GM12865 (cell line): ENCODE measurements at regions not wholly inside any gene's neighbourhood (a gene's known extent, or its start where the extent isn't known, plus 50 kb on each side); places are given as distances from the start of the nearest gene placed in this dataset.

Source experiments
- DNase-seq: peaks from one replicate; pipeline ENCODE4 v3.0.0; 2010; ENCODE audit warnings: low read depth
- H3K4me3 ChIP-seq: 2 replicates; pipeline ENCODE4 v1.5.1; 2011; ENCODE audit warnings: mild to moderate bottlenecking, low read depth, low read length, control low read depth
- TF ChIP-seq, protein P1 (sequence below): IDR thresholded peaks from 2 replicates; pipeline ENCODE4 v1.5.1; 2011; ENCODE audit warnings: low read length, control low read depth, low read depth, inconsistent platforms; ENCODE audit not compliant: insufficient read depth; ENCODE audit errors: missing control alignments

DNA sequence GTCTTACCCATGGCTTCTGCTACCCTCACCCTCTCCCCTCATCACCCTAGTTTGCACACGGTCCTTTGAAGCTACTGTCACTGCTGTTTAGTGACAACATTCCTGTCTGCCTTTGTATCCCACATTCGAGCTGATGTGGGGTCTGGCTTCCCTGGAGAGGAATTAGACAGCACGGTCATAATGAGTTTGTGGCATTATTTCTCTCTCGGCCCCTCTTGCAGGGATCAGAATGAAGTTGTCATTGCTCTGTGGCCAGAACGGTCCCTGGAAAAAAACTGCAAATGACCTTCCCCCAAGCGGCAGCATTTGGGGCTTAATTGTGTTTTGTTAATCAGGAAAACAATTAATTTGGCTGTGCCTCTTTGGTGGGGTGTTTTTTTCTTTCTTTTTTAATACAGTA, 317.2 kb upstream of the PODXL start:
- DNase-seq = no peak
- no peak overlapping the region for H3K4me3 ChIP-seq
- TF ChIP-seq, protein P1, sequence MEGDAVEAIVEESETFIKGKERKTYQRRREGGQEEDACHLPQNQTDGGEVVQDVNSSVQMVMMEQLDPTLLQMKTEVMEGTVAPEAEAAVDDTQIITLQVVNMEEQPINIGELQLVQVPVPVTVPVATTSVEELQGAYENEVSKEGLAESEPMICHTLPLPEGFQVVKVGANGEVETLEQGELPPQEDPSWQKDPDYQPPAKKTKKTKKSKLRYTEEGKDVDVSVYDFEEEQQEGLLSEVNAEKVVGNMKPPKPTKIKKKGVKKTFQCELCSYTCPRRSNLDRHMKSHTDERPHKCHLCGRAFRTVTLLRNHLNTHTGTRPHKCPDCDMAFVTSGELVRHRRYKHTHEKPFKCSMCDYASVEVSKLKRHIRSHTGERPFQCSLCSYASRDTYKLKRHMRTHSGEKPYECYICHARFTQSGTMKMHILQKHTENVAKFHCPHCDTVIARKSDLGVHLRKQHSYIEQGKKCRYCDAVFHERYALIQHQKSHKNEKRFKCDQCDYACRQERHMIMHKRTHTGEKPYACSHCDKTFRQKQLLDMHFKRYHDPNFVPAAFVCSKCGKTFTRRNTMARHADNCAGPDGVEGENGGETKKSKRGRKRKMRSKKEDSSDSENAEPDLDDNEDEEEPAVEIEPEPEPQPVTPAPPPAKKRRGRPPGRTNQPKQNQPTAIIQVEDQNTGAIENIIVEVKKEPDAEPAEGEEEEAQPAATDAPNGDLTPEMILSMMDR = no peak

- DNase-seq = no peak
- no peak overlapping the region for H3K4me3 ChIP-seq
- TF ChIP-seq, protein P1 = no peak
These were observed 313.6 kb upstream of the PODXL start for GRCh38 chr7:131869986-131870385.

DNA sequence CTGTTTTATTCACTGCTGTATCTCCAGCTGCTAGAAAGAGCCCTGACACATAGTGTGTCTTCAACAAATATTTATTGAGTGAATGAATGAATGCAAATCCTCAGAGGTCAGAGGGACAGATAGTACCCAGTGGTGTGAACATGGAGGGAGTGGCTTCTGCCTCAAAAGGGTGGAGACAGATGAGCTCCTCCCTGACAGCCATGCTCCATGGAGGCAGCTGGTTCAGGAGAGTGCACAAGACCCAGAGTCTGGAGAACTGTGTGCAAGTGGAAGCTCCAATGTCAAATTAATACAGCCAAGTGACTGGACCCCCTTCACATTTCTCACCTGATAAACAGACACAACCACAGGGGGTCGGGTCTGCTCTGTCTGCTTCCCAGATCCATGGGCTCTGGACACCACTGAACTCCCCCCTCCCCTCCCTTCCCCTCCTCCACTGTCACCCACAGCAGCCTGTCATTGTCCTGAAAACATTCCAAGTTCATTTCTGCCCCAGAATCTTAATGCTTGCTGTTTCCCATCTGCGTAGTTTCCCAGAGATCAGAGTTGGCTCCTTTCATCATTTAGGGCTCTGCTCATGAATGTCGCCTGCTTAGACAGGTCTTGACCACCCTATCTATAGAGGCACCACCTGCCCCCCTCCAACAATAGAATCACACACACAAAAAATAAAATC, 312.9 kb upstream of the PODXL start:
- no peak overlapping the region for H3K4me3 ChIP-seq
- DNase-seq = no peak
- TF ChIP-seq, protein P1 = no peak

DNA sequence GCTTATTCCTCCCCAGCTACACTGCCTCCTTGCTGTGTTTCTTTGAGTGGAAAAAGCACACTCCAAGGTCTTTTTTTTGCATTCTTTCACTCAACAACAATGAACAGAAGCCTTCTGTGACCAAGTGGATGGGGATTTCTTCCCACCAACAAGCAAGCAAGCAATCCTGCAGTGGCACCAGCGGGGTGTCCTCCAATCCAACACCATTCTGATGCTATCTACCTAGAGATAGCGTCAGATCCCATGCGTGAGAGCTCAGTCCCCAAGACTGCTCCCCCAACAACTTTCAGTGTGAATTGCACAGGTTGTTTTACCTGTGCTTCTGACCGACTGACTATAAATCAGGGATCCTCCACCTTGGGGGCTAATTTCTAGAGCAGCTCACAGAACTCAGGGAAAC, 311.0 kb upstream of the PODXL start:
- no peak overlapping the region for H3K4me3 ChIP-seq
- TF ChIP-seq, protein P1 = no peak

GRCh38 chr7:131865911-131866310, 309.5 kb upstream of the PODXL start:
- H3K4me3 ChIP-seq = no peak overlapping the region
- TF ChIP-seq, protein P1 = no peak

More for the DNA sequence above, 311.0 kb upstream of the PODXL start:
- no peak for DNase-seq

GRCh38 chr7:131861620-131862346, 305.4 kb upstream of the PODXL start:
- no peak overlapping the region for H3K4me3 ChIP-seq
- TF ChIP-seq, protein P1 = no peak
- DNase-seq = no peak

More at GRCh38 chr7:131865911-131866310, 309.5 kb upstream of the PODXL start:
- DNase-seq = no peak
